Lung (tissue), 11 donors: ENCODE measurements at regions not wholly inside any gene's neighbourhood (a gene's known extent, or its start where the extent isn't known, plus 50 kb on each side); places are given as distances from the start of the nearest gene placed in this dataset.

Source experiments
- ATAC-seq: fragments of 200-7000 bp; cut with Tn5 transposase; one replicate; pipeline ENCODE4 v1.9.1; 2020; ENCODE audit warnings: moderate number of reproducible peaks; ENCODE audit not compliant: insufficient read depth, low FRiP score
- DNase-seq, 3 donors: peaks; one replicate each; pipeline ENCODE4 v3.0.0-alpha.2; 2013 to 2017
- H3K27ac ChIP-seq, 2 donors: one replicate each; pipeline ENCODE4 v1.5.1; 2013; ENCODE audit warnings: mild to moderate bottlenecking in 2 of 2, moderate library complexity in 2 of 2, control low read depth in 1 of 2, inconsistent platforms in 1 of 2, low read depth in 1 of 2, low read length in 1 of 2
- H3K27me3 ChIP-seq, 3 donors: one replicate each; pipeline ENCODE4 v1.5.1; 2013; ENCODE audit warnings: low read length in 2 of 3; ENCODE audit not compliant: control insufficient read depth in 3 of 3, insufficient read depth in 3 of 3
- H3K36me3 ChIP-seq, 4 donors: one replicate each; pipeline ENCODE4 v1.5.1; 2013; ENCODE audit warnings: low read length in 4 of 4, mild to moderate bottlenecking in 1 of 4, moderate library complexity in 1 of 4; ENCODE audit not compliant: control insufficient read depth in 4 of 4, insufficient read depth in 4 of 4
- H3K4me1 ChIP-seq, 5 donors: one replicate each; pipeline ENCODE4 v1.5.1; 2013; ENCODE audit warnings: low read length in 5 of 5, mild to moderate bottlenecking in 2 of 5, moderate library complexity in 1 of 5; ENCODE audit not compliant: control insufficient read depth in 5 of 5, insufficient read depth in 5 of 5
- H3K4me3 ChIP-seq: one replicate; pipeline ENCODE4 v1.5.1; 2013; ENCODE audit warnings: mild to moderate bottlenecking, control low read depth, moderate library complexity
- H3K9ac ChIP-seq, 2 donors: one replicate each; pipeline ENCODE4 v1.5.1; 2013; ENCODE audit warnings: low read length in 2 of 2, control low read depth in 1 of 2; ENCODE audit not compliant: insufficient read depth in 1 of 2
- H3K9me3 ChIP-seq, 4 donors: one replicate each; pipeline ENCODE4 v1.5.1; 2013; ENCODE audit warnings: low read length in 3 of 4, mild to moderate bottlenecking in 1 of 4, moderate library complexity in 1 of 4; ENCODE audit not compliant: control insufficient read depth in 4 of 4, insufficient read depth in 3 of 4
- CTCF ChIP-seq: IDR thresholded peaks from 2 replicates; pipeline ENCODE4 v1.5.1; 2012; ENCODE audit warnings: mild to moderate bottlenecking; ENCODE audit errors: control extremely low read depth, extremely low read depth
- WGBS, 2 donors: extraction: QIAGEN DNeasy Blood & Tissue Kit; methylation state at CpG; one replicate each; pipeline ENCODE4 v1.1.7; 2013; 5-methylcytosine and 5-hydroxymethylcytosine counted together
- donor health status: control.
- donor health status: control.
- donor health status: Bipolar disorder and iron deficiency.
- donor health status: healthy.
- donor health status: DM: yes; HTN: yes; CAD: no.

- Histone ChIP-seq H3K36me3 (peaks cover 4 to 23% (median 11%) of the 10 kb centered on the region in 4 donors), H3K27me3 (no peaks in the 10 kb centered on the region), H3K9me3 (no peaks in the 10 kb centered on the region), H3K9ac (no peak overlapping the region), H3K4me1 (peaks cover 0 to 2% (median 0%) of the 10 kb centered on the region in 5 donors), H3K27ac (no peak overlapping the region), H3K4me3 (no peak overlapping the region)
- WGBS, 2 donors, result 94 to 97% methylated on average over 1 of the region's 1 CpG
- no peak for DNase-seq
- TF ChIP-seq CTCF, result no peak
- no peak for ATAC-seq
Measured at GRCh38 chr17:68131456-68131855, 95.9 kb downstream of the KPNA2 start.

- no peak for TF ChIP-seq CTCF
- H3K36me3 ChIP-seq, result peaks cover 0 to 18% (median 6%) of the 10 kb centered on the region in 4 donors
- 43 to 77% methylated on average over 11 of the region's 11 CpGs for WGBS, 2 donors
- H3K9me3 ChIP-seq, result no peaks in the 10 kb centered on the region
- H3K27ac ChIP-seq, result no peak overlapping the region
- DNase-seq, result no peak
- ATAC-seq, result no peak
- no peaks in the 10 kb centered on the region for H3K4me1 ChIP-seq
- H3K27me3 ChIP-seq, result no peaks in the 10 kb centered on the region
- no peak overlapping the region for H3K4me3 ChIP-seq
- no peak overlapping the region for H3K9ac ChIP-seq
Measured at GRCh38 chr17:68133346-68134045, 98.0 kb downstream of the KPNA2 start.

GRCh38 chr17:68134046-68134637 lies 98.6 kb downstream of the KPNA2 start:
- 84 to 92% methylated on average over 23 of the region's 23 CpGs for WGBS, 2 donors
- H3K36me3 ChIP-seq, result peaks cover 0 to 15% (median 6%) of the 10 kb centered on the region in 4 donors
- H3K27ac ChIP-seq, result no peak overlapping the region
- no peaks in the 10 kb centered on the region for H3K9me3 ChIP-seq
- no peak overlapping the region for H3K9ac ChIP-seq
- no peak for TF ChIP-seq CTCF
- H3K4me3 ChIP-seq, result no peak overlapping the region
- H3K4me1 ChIP-seq, result no peaks in the 10 kb centered on the region
- no peak for DNase-seq
- ATAC-seq, result no peak
- H3K27me3 ChIP-seq, result no peaks in the 10 kb centered on the region
